BLaER1 (cell line): ENCODE measurements at regions not wholly inside any gene's neighbourhood (a gene's known extent, or its start where the extent isn't known, plus 50 kb on each side); places are given as distances from the start of the nearest gene placed in this dataset.

Experiments used
- H3K27ac ChIP-seq: shearing (Covaris generic); formaldehyde crosslinking; 2 replicates; pipeline ENCODE4 v1.8.1; 2022
- H3K27me3 ChIP-seq: shearing (Covaris generic); formaldehyde crosslinking; 2 replicates; pipeline ENCODE4 v1.8.1; 2022
- H3K36me3 ChIP-seq: shearing (Covaris generic); formaldehyde crosslinking; 2 replicates; pipeline ENCODE4 v1.8.1; 2022
- H3K4me1 ChIP-seq: shearing (Covaris generic); formaldehyde crosslinking; 2 replicates; pipeline ENCODE4 v1.8.1; 2022
- H3K4me2 ChIP-seq: shearing (Covaris generic); formaldehyde crosslinking; 2 replicates; pipeline ENCODE4 v1.8.1; 2022
- H3K4me3 ChIP-seq: shearing (Covaris generic); formaldehyde crosslinking; 2 replicates; pipeline ENCODE4 v1.8.1; 2022
- H3K9ac ChIP-seq: shearing (Covaris generic); formaldehyde crosslinking; 2 replicates; pipeline ENCODE4 v1.8.1; 2022
- H3K9me3 ChIP-seq: shearing (Covaris generic); formaldehyde crosslinking; 2 replicates; pipeline ENCODE4 v1.8.1; 2022
- H4K20me1 ChIP-seq: shearing (Covaris generic); formaldehyde crosslinking; 2 replicates; pipeline ENCODE4 v1.8.1; 2022
- Cebpa-rat ChIP-seq: shearing (Covaris generic); IDR thresholded peaks from 2 replicates; pipeline ENCODE4 v1.8.1; 2022

DNA sequence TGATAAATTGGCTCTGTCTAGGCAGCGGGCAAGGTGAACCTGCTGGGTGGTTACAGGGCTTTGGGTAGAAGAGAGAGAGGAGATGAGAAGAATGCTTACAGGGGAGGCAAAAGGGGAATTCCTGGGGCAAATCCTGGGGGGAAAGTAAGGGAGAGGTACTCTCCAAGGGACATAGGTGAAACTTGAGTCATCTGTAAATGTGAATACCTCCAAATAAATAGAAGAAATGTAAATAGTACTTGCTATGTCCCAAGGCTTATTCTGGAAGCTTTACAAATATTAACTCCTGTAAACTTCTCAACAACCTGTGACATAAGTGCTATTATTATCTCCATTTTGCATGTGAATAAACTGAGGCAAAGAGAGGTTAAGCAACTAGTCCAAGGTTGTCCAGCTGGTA is 57.7 kb upstream of the CDK13 start:
- Histone ChIP-seq H3K9me3 (no peaks in the 10 kb centered on the region), H3K27ac (no peak overlapping the region), H3K4me1 (no peaks in the 10 kb centered on the region), H4K20me1 (no peaks in the 10 kb centered on the region), H3K4me3 (no peak overlapping the region), H3K27me3 (no peaks in the 10 kb centered on the region), H3K36me3 (no peaks in the 10 kb centered on the region), H3K4me2 (no peak overlapping the region), H3K9ac (no peak overlapping the region)
- no peak for TF ChIP-seq Cebpa-rat

DNA sequence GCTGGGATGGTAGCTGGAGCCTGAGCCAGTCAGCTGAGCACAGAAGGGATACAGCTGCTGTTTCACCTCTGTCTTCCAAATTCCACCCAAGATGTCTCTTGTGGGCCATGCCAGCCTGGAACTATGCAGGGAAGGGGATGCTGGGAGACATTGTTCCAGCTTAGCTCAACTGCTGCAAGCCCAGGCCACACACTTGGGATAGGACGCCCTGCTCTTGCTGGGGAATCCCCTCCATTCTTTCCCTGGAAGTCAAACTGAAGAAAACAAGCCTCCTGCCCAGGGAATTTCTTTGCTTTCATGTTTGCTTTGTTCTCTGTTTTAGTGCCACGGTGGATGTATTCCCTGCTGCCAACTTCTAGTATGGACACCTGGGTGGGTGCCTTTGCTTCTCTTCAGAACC is 55.2 kb upstream of the CDK13 start:
- H3K4me1 ChIP-seq = no peaks in the 10 kb centered on the region
- H3K4me2 ChIP-seq = no peak overlapping the region
- no peaks in the 10 kb centered on the region for H3K36me3 ChIP-seq
- no peaks in the 10 kb centered on the region for H3K9me3 ChIP-seq
- no peak overlapping the region for H3K4me3 ChIP-seq
- 0 out of 2 replicates have a peak overlapping the region, but pooled peaks have one; percentile 6 for H3K9ac ChIP-seq
- no peaks in the 10 kb centered on the region for H3K27me3 ChIP-seq
- H3K27ac ChIP-seq = no peak overlapping the region
- no peaks in the 10 kb centered on the region for H4K20me1 ChIP-seq
- TF ChIP-seq Cebpa-rat = no peak

- H3K4me1 ChIP-seq = no peaks in the 10 kb centered on the region
- H3K4me2 ChIP-seq = no peak overlapping the region
- no peak overlapping the region for H3K27ac ChIP-seq
- no peaks in the 10 kb centered on the region for H3K27me3 ChIP-seq
- H4K20me1 ChIP-seq = no peaks in the 10 kb centered on the region
- TF ChIP-seq Cebpa-rat = no peak
- no peaks in the 10 kb centered on the region for H3K9me3 ChIP-seq
- no peak overlapping the region for H3K9ac ChIP-seq
- H3K4me3 ChIP-seq = no peak overlapping the region
- no peaks in the 10 kb centered on the region for H3K36me3 ChIP-seq
Observed at GRCh38 chr7:39896840-39897239, 53.2 kb upstream of the CDK13 start.

DNA sequence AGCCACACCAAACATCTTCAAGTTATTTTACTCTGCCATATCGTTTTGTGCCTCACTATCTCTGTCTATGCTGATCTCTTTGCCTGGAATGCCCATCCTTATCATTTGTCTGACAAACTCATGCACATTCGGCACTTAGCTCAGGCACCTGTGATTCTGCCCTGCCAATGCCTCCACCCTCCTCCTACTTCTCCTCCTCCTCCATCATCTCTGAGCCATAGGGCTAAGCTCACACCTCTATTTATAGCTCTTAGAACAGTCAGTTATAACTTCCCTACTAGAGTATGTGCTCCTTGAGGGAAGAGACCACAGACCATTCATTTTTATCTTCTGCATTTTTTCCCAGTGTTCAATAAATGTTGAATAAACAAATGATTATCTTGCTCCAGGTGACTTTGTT is 51.2 kb upstream of the CDK13 start:
- H3K27me3 ChIP-seq = no peaks in the 10 kb centered on the region
- H3K27ac ChIP-seq = no peak overlapping the region
- H3K9me3 ChIP-seq = no peaks in the 10 kb centered on the region
- no peak overlapping the region for H3K9ac ChIP-seq
- H3K4me3 ChIP-seq = no peak overlapping the region
- H4K20me1 ChIP-seq = no peaks in the 10 kb centered on the region
- no peaks in the 10 kb centered on the region for H3K36me3 ChIP-seq
- TF ChIP-seq Cebpa-rat = no peak
- H3K4me2 ChIP-seq = no peak overlapping the region
- H3K4me1 ChIP-seq = no peaks in the 10 kb centered on the region
